ENCODE measurements at regions not wholly inside any gene's neighbourhood (a gene's known extent, or its start where the extent isn't known, plus 50 kb on each side); places are given as distances from the start of the nearest gene placed in this dataset.

GRCh38 chr13:38415233-38415632, 65.6 kb downstream of the UFM1 start:
- intact Hi-C loops (cut with DNase I, micrococcal nuclease), result no loop called here
- Mint-ChIP-seq H3K4me3 (no peak overlapping the region), H3K9me3 (ENCODE audit: low read depth) (no peaks in the 10 kb centered on the region), H3K4me1 (peaks cover 5% of the 10 kb centered on the region), H3K36me3 (ENCODE audit: low read depth) (no peaks in the 10 kb centered on the region), H3K27ac (no peak overlapping the region), H3K27me3 (peaks cover 2% of the 10 kb centered on the region)
- DNase-seq, result peak; percentile 27
- POLR2A ChIA-PET, result no interaction called here
- ATAC-seq, result peak; percentile 92
- CTCF ChIA-PET, result no interaction called here

GRCh38 chr13:38417241-38417640, 67.6 kb downstream of the UFM1 start:
- Mint-ChIP-seq H3K36me3 (ENCODE audit: low read depth) (no peaks in the 10 kb centered on the region), H3K4me3 (no peak overlapping the region), H3K9me3 (ENCODE audit: low read depth) (no peaks in the 10 kb centered on the region), H3K27ac (no peak overlapping the region), H3K27me3 (peaks cover 2% of the 10 kb centered on the region), H3K4me1 (peaks cover 5% of the 10 kb centered on the region)
- intact Hi-C loops (cut with DNase I, micrococcal nuclease), result no loop called here
- POLR2A ChIA-PET, result no interaction called here
- CTCF ChIA-PET, result no interaction called here
- no peak for ATAC-seq
- DNase-seq, result no peak

- H3K36me3 Mint-ChIP-seq (ENCODE audit: low read depth), result no peaks in the 10 kb centered on the region
- ATAC-seq (peak; percentile 60), DNase-seq (peak; percentile 13)
- peaks cover 1% of the 10 kb centered on the region for H3K27me3 Mint-ChIP-seq
- ChIA-PET POLR2A (no interaction called here), CTCF (no interaction called here)
- H3K4me1 Mint-ChIP-seq, result peaks cover 5% of the 10 kb centered on the region
- no peak overlapping the region for H3K27ac Mint-ChIP-seq
- intact Hi-C loops (cut with DNase I, micrococcal nuclease), result no loop called here
- no peak overlapping the region for H3K4me3 Mint-ChIP-seq
- no peaks in the 10 kb centered on the region for H3K9me3 Mint-ChIP-seq (ENCODE audit: low read depth)
Observed at GRCh38 chr13:38417727-38418126, 68.1 kb downstream of the UFM1 start.

GRCh38 chr13:38418286-38418685, 68.6 kb downstream of the UFM1 start:
- H3K27ac Mint-ChIP-seq, result no peak overlapping the region
- H3K4me1 Mint-ChIP-seq, result peaks cover 5% of the 10 kb centered on the region
- DNase-seq, result no peak
- H3K27me3 Mint-ChIP-seq, result no peaks in the 10 kb centered on the region
- H3K9me3 Mint-ChIP-seq (ENCODE audit: low read depth), result no peaks in the 10 kb centered on the region
- CTCF ChIA-PET, result no interaction called here
- intact Hi-C loops (cut with DNase I, micrococcal nuclease), result no loop called here
- POLR2A ChIA-PET, result no interaction called here
- H3K4me3 Mint-ChIP-seq, result no peak overlapping the region
- ATAC-seq, result no peak
- no peaks in the 10 kb centered on the region for H3K36me3 Mint-ChIP-seq (ENCODE audit: low read depth)

- Mint-ChIP-seq H3K9me3 (ENCODE audit: low read depth) (no peaks in the 10 kb centered on the region), H3K36me3 (ENCODE audit: low read depth) (no peaks in the 10 kb centered on the region), H3K27me3 (no peaks in the 10 kb centered on the region), H3K27ac (no peak overlapping the region), H3K4me1 (peaks cover 5% of the 10 kb centered on the region), H3K4me3 (no peak overlapping the region)
- intact Hi-C loops (cut with DNase I, micrococcal nuclease), result no loop called here
- ATAC-seq (no peak), DNase-seq (no peak)
- POLR2A ChIA-PET, result no interaction called here
- CTCF ChIA-PET, result no interaction called here
Observed at GRCh38 chr13:38419312-38419873, 69.7 kb downstream of the UFM1 start.

- POLR2A ChIA-PET, result interaction anchor here (0.6 kb wide), 1 partner anchor 322 kb away, joined by 4 read pairs; no protein-coding TSS in a partner anchor
- Mint-ChIP-seq H3K9me3 (ENCODE audit: low read depth) (no peaks in the 10 kb centered on the region), H3K27ac (no peak overlapping the region), H3K36me3 (ENCODE audit: low read depth) (no peaks in the 10 kb centered on the region), H3K4me1 (no peaks in the 10 kb centered on the region), H3K4me3 (no peak overlapping the region), H3K27me3 (no peaks in the 10 kb centered on the region)
- ATAC-seq (no peak), DNase-seq (no peak)
- CTCF ChIA-PET, result interaction anchor here (0.5 kb wide), 1 partner anchor 111 kb away, joined by 3 read pairs; no protein-coding TSS in a partner anchor
- intact Hi-C loops (cut with DNase I, micrococcal nuclease), result no loop called here
Observed at GRCh38 chr13:38421590-38422560, 72.2 kb downstream of the UFM1 start.

GRCh38 chr13:38429916-38430315, 80.3 kb downstream of the UFM1 start:
- DNase-seq (no peak), ATAC-seq (no peak)
- H3K4me1 Mint-ChIP-seq, result no peaks in the 10 kb centered on the region
- no peaks in the 10 kb centered on the region for H3K36me3 Mint-ChIP-seq (ENCODE audit: low read depth)
- intact Hi-C loops (cut with DNase I, micrococcal nuclease), result no loop called here
- H3K27me3 Mint-ChIP-seq, result peaks cover 15% of the 10 kb centered on the region
- H3K9me3 Mint-ChIP-seq (ENCODE audit: low read depth), result no peaks in the 10 kb centered on the region
- ChIA-PET POLR2A (no interaction called here), CTCF (no interaction called here)
- H3K4me3 Mint-ChIP-seq, result no peak overlapping the region
- no peak overlapping the region for H3K27ac Mint-ChIP-seq

GRCh38 chr13:38430796-38431195, 81.1 kb downstream of the UFM1 start:
- Mint-ChIP-seq H3K4me3 (no peak overlapping the region), H3K27me3 (peaks cover 15% of the 10 kb centered on the region), H3K36me3 (ENCODE audit: low read depth) (no peaks in the 10 kb centered on the region), H3K9me3 (ENCODE audit: low read depth) (no peaks in the 10 kb centered on the region), H3K4me1 (no peaks in the 10 kb centered on the region), H3K27ac (no peak overlapping the region)
- CTCF ChIA-PET, result interaction anchor here (0.9 kb wide), 1 partner anchor 18 kb away, joined by 3 read pairs; no protein-coding TSS in a partner anchor
- intact Hi-C loops (cut with DNase I, micrococcal nuclease), result no loop called here
- POLR2A ChIA-PET, result no interaction called here
- ATAC-seq (no peak), DNase-seq (no peak)

- DNase-seq (no peak), ATAC-seq (no peak)
- ChIA-PET CTCF (no interaction called here), POLR2A (no interaction called here)
- no peaks in the 10 kb centered on the region for H3K9me3 Mint-ChIP-seq (ENCODE audit: low read depth)
- no peak overlapping the region for H3K4me3 Mint-ChIP-seq
- H3K36me3 Mint-ChIP-seq (ENCODE audit: low read depth), result no peaks in the 10 kb centered on the region
- H3K4me1 Mint-ChIP-seq, result no peaks in the 10 kb centered on the region
- H3K27ac Mint-ChIP-seq, result no peak overlapping the region
- peaks cover 3% of the 10 kb centered on the region for H3K27me3 Mint-ChIP-seq
- intact Hi-C loops (cut with DNase I, micrococcal nuclease), result no loop called here
Observed at GRCh38 chr13:38440666-38441065, 91.0 kb downstream of the UFM1 start.

- no peak for DNase-seq
- intact Hi-C loops (cut with DNase I, micrococcal nuclease), result no loop called here
- ChIA-PET CTCF (no interaction called here), POLR2A (interaction anchor here (0.7 kb wide), 1 partner anchor 1445 kb away, joined by 3 read pairs; no protein-coding TSS in a partner anchor)
- no peaks in the 10 kb centered on the region for H3K9me3 Mint-ChIP-seq (ENCODE audit: low read depth)
- peaks cover 3% of the 10 kb centered on the region for H3K27me3 Mint-ChIP-seq
- H3K27ac Mint-ChIP-seq, result no peak overlapping the region
- H3K4me1 Mint-ChIP-seq, result no peaks in the 10 kb centered on the region
- no peak overlapping the region for H3K4me3 Mint-ChIP-seq
- no peak for ATAC-seq
- no peaks in the 10 kb centered on the region for H3K36me3 Mint-ChIP-seq (ENCODE audit: low read depth)
Observed at GRCh38 chr13:38444904-38445303, 95.3 kb downstream of the UFM1 start.

- DNase-seq, result no peak
- intact Hi-C loops (cut with DNase I, micrococcal nuclease), result no loop called here
- no peak overlapping the region for H3K4me3 Mint-ChIP-seq
- no peaks in the 10 kb centered on the region for H3K36me3 Mint-ChIP-seq (ENCODE audit: low read depth)
- POLR2A ChIA-PET, result no interaction called here
- H3K27ac Mint-ChIP-seq, result no peak overlapping the region
- no peak for ATAC-seq
- no peaks in the 10 kb centered on the region for H3K9me3 Mint-ChIP-seq (ENCODE audit: low read depth)
- no peaks in the 10 kb centered on the region for H3K4me1 Mint-ChIP-seq
- H3K27me3 Mint-ChIP-seq, result peaks cover 5% of the 10 kb centered on the region
- CTCF ChIA-PET, result interaction anchor here (1.5 kb wide), 1 partner anchor 14 kb away, joined by 3 read pairs; no protein-coding TSS in a partner anchor
Observed at GRCh38 chr13:38452656-38453055, 103.0 kb downstream of the UFM1 start.

- H3K27ac Mint-ChIP-seq, result no peak overlapping the region
- peaks cover 11% of the 10 kb centered on the region for H3K27me3 Mint-ChIP-seq
- no peaks in the 10 kb centered on the region for H3K36me3 Mint-ChIP-seq (ENCODE audit: low read depth)
- no peak overlapping the region for H3K4me3 Mint-ChIP-seq
- peaks cover 10% of the 10 kb centered on the region for H3K9me3 Mint-ChIP-seq (ENCODE audit: low read depth)
- DNase-seq (no peak), ATAC-seq (no peak)
- CTCF ChIA-PET, result no interaction called here
- H3K4me1 Mint-ChIP-seq, result no peaks in the 10 kb centered on the region
- POLR2A ChIA-PET, result no interaction called here
- intact Hi-C loops (cut with DNase I, micrococcal nuclease), result loop anchor here in 1 of 2 experiments (1.0 kb wide), 1 partner anchor 13 kb away; no protein-coding TSS in a partner anchor
Observed at GRCh38 chr13:38462605-38463004, 113.0 kb downstream of the UFM1 start.

Data from activated CD4-positive, alpha-beta T cell treated with anti-CD3 and anti-CD28 coated beads for 36 hours (primary cell).